HG02798 (cell line): ENCODE measurements at regions not wholly inside any gene's neighbourhood (a gene's known extent, or its start where the extent isn't known, plus 50 kb on each side); places are given as distances from the start of the nearest gene placed in this dataset.

Source experiments
- ATAC-seq: cut with Tn5 transposase; IDR thresholded peaks from one replicate; pipeline ENCODE4 v1.9.1; 2021; ENCODE audit warnings: mild to moderate bottlenecking; ENCODE audit not compliant: unreplicated experiment, poor library complexity

DNA sequence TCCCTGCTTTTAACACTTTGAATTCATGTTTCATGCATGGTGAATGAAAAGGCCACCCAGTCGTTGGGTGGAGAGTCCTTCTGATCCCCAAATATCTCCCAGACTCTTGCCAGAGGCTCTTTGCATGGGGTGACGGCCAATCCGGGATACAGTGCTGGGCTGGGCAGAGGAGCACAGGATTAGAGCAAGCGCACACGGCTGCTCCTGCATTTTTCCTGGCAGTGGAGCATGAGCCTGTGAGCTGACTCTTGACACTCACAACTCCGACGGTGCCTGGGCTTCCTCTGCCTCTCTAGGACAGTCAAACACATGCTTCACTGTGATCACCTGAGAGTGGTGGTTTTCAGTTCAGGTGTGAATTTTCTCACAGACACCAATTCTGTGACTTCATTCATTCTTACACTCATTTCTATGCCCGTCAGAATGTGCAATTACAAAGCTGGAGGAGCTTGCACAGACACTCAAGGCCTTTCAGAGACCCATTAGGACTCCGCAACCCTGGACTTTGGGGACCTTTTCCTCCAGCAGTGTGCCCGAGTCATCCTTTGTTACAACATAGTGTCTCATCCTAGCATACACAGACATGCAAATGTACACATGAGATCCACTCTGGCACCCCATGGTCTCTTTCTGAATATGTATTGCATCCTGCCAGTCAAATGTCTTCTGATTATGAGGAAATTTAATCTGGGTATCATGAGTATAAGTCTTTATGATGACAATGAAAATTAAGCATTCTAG lies 206.6 kb downstream of the ICE1 start:
- ATAC-seq: no peak

DNA sequence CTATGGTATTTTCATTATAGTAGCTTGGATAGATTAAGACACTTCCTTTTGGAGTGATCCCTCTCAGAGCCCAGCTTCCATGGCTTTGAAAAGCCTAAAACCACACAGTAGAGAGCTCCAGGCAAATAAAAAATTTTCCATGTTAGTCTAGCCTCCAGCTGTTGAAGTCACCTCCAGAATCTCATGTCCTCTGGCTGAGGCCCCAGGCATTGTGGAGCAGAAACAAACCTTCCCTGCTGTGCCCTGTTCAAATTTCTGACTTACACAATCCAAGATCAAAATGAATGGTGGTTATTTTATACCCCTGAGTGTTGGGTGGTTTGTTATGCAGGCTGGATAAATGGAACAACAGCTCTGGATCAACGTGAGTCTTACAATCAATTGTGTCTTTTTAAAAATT lies 203.9 kb downstream of the ICE1 start:
- no peak for ATAC-seq

DNA sequence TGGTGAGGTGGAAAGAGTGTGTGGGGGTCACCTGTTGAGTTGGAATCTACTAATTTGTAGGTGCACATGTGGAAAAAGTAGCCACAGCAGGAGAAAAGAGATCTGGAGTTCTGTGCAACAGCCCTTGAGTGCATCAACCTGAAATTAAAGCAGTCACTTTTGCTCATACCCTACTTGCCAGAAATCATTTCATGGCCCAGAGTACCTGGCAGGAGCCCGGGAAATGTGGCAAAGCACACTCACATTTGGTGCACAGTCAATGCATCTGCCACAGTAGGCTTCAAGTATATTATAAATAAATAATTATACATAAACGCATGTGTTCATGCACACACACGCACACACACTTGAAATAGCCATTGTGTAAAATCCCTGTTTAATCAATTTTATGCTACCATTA lies 203.0 kb downstream of the ICE1 start:
- ATAC-seq: no peak

DNA sequence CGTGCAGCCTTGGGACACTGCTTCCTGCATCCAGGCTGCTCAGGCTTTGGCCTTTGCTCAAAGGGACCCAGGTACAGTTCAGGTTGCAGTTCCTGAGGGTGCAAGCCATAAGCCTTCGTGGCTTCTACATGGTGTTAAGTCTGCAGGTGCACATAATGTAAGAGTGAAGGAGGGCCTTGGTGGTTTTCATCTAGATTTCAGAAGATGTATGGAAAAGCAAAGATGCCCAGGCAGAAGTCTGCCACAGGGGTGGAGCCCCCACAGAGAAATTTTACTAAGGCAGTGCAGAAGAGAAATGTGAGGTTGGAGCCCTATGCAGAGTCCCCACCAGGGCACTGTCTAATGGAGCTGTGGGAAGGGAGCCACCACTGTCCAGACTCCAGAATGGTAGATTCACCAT lies 200.9 kb downstream of the ICE1 start:
- no peak for ATAC-seq

DNA sequence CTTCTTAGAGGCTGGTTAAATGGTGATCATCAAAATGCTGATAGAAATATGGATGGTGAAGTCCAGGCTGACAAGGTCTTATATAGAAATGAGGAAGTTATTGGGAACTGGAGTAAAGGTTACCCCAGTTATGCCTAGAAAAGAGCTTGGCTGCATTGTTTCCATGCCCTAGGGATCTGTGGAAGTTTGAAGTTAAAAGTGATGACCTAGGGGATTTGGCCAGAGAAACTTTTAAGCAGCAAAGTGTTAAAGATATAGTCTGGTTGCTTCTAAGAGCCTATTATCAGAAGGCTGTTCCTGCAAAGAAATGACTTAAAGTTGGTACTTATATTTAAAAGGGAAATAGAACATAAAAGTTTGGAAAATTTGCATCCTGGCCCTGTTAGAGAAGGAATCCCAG lies 200.3 kb downstream of the ICE1 start:
- ATAC-seq: no peak

DNA sequence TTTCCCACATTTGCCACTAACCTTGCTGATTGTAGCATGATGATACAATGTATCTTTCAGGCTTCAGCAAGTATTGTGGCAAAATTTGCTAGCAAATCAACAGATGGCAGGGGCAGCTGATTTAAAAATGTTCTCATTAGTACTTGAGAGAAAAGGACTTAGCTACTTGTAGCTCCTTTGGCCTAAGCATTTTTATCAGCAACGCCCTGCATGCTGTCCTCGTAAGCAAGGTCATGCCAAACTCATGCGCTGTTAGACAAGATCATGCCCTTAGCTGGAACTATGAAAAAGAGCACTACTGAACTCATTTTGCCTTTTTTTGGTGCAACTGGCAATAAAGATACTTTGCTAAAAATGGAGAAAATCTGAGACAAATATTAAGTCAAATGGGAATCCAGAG lies 197.1 kb downstream of the ICE1 start:
- no peak for ATAC-seq

DNA sequence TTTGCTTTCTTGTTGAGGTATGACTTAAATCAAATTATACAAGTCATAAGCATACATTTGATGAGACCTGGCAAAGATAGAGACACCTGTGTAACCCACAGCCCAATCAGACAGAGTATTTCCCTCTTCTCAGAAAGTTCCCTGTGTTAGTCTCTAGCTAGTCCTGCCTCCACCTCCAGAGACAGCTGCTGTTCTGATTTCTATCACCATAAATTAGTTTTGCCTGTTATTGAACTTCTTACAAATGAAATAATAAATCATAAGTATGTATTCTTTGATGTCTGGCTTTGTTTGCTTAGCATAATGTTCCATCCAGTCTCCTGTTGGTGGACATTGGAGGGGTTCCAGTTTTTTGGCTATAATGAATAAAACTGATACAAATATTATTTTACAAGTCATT lies 194.5 kb downstream of the ICE1 start:
- no peak for ATAC-seq

DNA sequence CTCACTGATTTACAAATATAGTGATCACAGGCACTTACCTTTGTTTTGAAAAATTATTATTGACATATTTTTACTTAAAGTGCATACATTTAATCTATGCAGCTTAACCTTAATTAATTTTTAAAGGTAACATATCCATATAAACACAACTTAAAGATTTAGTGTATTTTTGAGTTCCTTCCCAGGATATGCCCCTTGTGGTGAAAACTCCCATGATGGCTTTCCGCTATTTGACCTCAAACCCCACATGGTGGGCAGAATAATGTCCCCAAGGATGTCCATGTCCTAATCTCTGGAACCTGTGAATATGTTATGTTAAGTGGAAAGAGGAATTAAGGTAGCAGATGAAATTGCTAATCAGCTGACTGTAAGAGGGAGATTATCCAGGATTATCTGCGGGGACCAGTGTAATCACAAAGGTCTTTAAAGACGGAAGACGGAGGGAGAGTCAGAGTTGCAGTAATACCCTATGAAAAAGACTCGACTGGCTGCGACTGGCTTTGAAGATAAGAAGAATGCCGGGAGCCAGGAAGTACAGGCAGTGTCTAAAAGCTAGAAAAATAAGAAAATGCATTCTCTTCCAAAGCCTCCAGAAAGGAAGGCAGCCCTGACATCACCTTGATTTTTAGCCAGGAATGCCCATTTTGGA lies 193.9 kb downstream of the ICE1 start:
- ATAC-seq: no peak

DNA sequence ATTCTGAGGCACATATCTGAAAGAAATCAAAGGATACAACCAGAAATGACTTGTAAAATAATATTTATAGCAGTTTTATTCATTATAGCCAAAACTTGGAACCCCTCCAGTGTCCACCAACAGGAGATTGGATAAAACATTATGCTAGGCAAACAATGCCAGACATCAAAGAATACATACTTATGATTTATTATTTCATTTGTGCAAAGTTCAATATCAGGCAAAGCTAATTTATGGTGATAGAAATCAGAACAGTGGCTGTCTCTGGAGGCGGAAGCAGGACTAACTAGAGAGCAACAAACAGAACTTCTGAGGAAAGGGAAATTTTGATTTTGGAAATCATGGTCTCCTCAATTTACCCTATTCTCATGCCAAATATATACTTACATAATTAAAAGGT lies 193.1 kb downstream of the ICE1 start:
- no peak for ATAC-seq

DNA sequence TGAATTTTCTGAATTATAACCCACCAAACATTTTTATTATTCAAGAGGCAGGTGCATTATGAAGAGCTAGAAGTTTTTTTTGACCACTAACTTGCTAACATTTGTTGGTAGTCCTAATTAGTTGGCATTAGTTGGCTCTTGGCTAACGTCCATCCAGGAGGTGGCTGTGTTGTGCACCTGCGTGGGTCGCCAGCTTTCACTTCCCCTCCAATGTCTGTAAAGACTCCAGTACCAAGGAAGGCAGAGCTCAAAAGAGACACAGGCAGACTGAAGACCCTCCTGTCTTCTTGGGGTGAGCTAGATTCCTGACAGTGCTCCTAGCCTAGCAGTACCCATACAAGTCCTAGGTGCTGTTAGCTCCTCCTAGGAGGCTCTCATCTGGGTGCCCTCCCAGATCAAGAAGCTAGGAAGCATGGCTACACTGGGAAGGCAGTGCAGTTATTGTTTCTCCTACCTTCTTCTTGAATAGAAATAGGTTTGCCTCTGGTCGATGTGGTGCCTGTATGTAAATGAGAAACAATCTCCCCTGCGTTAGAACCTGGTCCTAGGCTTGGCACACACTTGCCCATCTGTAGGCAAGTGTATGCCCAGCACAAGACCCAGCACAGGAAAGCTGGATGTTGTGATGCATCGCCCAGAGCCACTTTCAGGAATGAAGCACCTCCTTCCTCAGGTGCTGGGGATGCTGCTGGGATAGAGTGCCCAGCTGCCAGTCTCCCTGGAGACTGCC lies 190.9 kb downstream of the ICE1 start:
- ATAC-seq: peak; percentile 63

DNA sequence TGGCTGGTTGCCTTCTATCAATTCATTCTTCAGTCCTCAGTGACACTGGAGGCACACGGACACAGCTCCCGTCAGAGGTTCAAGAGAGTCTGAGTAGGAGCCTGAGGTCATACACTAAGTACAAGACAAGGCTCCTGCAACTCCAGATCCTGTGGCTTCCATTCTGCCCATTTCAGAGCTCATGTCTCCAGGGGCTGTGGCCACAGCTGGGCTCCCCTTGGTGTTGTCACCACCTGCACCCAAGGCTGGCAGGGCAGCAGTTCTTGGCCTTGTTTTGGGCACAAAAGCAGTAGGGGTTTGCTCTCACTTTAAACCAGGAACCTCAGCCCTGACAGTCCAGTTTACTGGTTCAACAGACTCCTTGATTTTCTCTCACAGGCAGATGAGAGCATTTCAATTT lies 189.6 kb downstream of the ICE1 start:
- no peak for ATAC-seq

DNA sequence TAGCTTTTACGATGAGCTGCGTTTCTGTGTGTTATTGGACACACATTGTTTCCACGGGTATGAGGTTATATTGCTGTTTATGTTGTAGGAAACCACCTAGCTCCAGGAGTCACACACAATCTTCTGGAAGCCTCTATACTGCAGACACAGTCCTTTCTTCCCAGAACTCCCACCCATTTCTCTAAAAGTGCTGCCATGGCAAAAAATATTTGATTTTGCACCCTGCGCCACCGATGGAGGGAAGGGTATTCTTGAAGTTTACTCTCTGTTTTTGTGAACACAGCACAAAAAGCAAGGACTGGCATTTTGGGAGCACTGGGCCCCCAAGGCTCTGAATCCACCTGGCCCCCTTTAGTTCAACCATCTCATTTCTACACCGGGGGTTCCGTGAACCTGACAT lies 187.5 kb downstream of the ICE1 start:
- no peak for ATAC-seq

DNA sequence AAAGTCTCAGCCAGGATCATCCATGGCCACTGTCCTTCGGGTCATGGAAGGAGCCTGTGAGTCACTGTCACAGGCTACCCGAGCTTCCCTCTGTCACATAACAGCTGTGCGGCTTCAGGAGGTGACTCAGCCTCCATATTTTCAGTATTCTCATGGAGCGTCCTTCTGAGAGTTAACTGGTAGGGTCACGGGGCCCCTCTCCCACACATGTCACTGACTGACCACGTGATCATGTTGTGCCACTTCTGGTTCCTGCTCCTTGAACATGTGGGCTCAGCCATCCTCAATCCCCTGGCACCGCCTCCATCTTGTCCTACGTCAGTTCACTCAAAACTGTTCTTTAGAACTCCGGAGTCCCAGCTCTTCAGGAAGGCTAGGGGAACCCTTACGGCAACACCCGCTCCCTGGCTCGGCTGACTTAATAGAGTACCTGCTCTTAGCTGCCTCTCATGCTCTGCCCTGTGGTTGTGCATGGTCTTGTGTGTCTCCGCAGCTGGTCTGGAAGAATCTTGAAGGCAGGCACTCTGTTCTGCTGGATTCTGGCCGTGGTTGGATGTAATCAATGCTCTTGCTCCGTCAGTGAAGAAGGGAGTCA lies 182.8 kb downstream of the ICE1 start:
- ATAC-seq: no peak

DNA sequence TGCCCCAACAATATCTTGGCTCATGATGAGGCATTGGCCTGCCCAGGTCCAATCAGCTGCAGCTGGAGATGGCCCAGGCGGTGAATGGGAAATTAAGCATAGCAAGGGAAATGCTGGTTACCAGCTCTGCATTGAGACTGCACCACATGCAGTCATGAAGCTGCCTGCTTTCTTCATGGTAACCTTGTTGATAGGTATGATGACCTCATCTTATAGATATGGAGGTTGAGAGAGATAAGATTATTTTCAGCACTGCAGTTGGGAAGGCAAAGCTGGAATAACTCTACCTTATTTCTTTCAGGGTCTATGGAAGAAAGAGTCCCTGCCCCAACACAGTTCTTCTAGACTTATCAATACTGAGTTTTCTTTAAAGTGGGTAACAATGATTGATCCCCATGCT lies 180.1 kb downstream of the ICE1 start:
- ATAC-seq: no peak

DNA sequence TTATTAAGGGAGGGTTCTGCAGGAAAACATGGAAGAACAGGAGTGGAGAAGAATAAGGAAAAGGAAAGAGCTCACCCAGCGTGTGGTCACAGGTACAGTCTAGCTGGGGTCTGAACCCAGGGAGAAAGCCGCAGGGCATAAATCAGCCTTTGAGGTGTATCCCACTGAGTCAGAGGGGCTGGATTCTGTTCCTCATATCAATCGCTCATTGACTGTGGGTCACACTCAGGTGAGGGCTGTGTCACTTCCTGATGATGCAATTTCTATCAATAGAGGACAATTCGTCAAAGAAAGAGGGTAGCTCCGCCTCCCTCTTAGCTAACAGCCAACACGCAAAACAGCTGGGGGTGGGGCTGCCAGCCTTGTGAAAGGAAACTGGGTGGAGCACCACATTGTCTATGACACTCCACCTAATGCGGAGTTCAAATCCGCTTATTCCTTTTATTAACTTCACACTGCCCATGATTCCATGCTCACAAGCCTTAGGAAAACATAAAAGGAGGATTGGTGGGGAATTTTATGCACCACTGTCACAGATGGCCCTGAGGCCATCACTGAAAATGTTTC lies 176.2 kb downstream of the ICE1 start:
- no peak for ATAC-seq

DNA sequence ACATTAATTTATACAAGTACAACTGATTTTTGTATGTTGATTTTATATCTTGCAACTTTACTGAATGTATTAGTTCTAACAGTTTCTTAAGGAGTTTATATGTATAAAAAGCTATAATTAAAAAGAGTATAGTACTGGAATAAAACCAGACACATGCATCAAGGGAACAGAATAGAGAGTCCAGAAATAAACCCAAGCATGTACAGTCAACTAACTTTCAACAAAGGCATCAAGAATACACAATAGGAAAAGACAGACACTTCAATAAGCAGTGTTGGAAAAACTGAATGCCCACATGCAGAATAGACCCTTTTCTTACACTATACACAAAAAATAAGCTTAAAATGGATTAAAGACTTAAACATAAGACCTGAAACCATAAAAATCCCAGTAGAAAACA lies 170.9 kb downstream of the ICE1 start:
- no peak for ATAC-seq

DNA sequence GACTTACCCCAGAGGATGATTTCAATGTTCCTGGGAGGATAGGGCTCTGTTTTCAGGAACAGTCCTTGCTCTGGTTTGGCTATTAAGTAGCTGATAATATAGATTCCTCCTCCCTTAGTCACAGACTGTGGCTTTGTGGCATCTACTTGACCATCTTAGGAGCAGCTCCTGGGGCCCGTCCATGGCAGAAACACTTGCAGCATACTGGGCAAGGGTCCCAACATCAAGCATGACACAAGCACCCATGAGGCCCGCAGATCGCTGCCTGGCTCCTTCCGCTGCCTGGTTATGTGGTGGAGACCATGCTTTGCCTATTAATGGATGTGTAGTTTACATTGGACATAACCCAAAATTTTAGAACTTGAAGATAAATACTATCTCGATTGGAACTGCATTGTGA lies 170.1 kb downstream of the ICE1 start:
- ATAC-seq: no peak

DNA sequence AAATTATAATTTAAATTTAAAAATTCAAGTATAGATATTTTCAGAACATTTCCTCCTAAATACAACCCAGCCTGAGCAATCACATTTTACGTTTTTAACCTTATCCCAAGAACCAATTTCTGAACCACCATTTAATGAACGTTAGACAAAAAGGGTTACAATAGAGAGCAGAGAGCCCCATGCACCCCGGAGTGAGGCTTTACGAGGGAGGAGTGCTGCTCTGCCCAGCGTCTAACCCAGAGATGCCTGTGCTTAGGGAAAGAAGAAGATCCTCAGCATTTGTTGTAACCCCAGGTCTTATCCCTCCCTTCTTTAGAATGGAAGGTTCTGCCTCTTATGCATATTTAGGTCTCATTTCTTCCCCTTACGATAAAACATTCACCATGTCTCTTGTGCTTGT lies 169.1 kb downstream of the ICE1 start:
- ATAC-seq: no peak

DNA sequence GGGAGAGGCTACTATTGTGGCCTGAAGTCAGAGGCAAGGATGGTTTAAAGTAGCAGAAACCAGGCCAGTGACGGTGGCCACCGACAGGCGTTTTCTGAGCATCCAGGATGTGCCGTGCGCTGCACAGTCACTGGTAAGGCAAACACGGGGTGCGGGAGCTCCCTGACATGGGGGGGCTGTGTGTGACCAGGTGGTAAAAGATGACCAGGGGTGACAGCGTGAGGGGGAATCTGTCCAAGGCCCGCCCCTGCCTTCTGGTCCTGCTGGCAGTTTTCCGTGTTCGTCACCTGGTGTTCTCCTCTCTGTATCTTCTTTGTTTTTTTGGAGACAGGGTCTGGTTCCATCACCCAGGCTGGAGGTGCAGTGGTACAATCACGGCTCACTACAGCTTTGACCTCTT lies 167.4 kb downstream of the ICE1 start:
- no peak for ATAC-seq

DNA sequence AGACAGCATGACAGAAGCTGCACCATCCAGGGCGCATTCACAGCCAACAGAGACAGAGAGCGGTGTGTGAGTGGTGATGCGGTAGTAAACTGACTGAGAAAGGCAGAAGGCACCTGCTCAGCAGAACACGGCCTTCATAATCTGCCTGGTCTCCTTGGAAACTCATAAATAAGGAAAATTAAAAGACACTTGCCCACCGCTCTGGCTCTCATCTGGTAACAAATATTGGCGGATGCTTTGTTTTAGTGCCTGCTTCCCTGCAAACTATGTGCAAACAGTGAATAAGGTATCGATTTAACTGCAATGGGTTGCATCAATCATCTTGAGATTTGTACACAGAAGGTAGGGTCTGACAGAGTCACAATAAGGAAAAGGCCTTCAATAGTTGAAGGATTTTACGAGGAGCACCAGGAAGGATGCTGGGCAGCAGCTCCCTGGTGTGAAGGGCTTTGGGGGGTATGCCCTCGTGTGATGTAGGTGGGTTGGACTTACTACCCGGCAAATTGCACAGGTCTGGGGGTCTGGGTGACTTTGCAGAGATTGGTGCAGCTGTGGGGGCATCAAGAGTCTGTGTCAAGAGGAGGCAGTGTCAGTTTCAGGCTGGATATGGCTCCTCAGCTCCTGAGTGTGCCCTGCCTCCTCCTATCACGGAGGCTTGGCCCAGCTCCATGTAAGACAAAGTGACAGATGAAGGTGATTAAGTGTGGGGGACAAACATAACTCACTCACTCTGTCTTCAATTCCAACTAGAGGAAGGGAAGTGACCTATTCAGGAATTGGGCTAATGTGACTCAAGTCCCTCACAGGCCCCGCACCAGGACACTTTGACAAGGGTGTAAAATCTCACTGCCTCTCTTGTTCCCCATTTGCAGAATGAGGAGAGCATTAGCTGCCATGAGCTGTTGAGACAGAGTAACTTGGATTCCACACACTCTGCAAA lies 166.7 kb downstream of the ICE1 start:
- ATAC-seq: no peak
